Activated CD8-positive, alpha-beta memory T cell treated with anti-CD3 and anti-CD28 coated beads, Interleukin-2, amount 50 U/mL, for 24 hours (primary cell): ENCODE measurements at regions not wholly inside any gene's neighbourhood (a gene's known extent, or its start where the extent isn't known, plus 50 kb on each side); places are given as distances from the start of the nearest gene placed in this dataset.

Source experiments
- DNase-seq: peaks from one replicate; pipeline ENCODE4 v3.0.0-alpha.2; 2020; ENCODE audit errors: extremely low read depth

- no peak for DNase-seq
Observed at GRCh38 chr4:152269448-152270191, 266.3 kb downstream of the FBXW7 start.

GRCh38 chr4:152267811-152268210 is 268.1 kb downstream of the FBXW7 start:
- no peak for DNase-seq

- DNase-seq = no peak
Observed at GRCh38 chr4:152266831-152267480, 268.9 kb downstream of the FBXW7 start.

GRCh38 chr4:152265149-152265621 is 270.7 kb downstream of the FBXW7 start:
- no peak for DNase-seq

DNA sequence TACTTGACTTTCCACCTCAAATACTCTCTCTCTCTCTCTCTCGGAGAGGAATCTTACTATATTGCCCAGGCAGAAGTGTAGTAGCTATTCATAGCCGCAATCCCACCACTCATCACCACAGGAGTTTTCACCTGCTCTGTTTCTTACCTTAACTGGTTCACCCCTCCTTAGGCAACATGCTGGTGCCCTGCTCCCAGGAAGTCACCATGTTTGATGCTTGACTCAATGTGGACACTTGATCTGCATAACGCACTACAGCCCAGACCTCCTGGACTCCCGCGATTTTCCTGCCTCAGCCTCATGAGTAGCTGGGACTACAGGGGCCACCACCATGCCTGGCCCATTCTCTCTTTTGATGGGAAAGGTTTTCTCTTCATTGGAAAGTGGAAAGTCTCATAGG is 271.8 kb downstream of the FBXW7 start:
- DNase-seq = no peak

DNA sequence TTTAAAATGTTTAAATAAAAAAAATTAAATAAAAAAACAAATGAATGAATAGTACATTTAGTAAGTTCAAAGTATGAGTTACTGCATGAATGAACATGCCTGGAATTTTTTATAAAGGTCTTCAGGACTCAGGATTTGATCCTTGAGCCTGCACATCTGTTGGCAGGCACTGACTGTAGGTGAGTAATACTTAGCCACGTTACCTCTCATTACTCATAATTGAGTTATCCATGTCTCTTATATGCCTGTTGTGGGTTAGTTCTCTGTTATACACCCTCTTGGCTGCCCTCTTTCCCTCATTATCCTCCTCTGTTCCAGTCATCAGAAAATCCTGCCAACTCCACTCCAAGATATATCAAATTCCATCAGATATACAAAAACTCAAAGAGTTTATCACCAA is 276.0 kb downstream of the FBXW7 start:
- no peak for DNase-seq

- DNase-seq = no peak
Observed at GRCh38 chr4:152258804-152259708, 276.8 kb downstream of the FBXW7 start.

DNA sequence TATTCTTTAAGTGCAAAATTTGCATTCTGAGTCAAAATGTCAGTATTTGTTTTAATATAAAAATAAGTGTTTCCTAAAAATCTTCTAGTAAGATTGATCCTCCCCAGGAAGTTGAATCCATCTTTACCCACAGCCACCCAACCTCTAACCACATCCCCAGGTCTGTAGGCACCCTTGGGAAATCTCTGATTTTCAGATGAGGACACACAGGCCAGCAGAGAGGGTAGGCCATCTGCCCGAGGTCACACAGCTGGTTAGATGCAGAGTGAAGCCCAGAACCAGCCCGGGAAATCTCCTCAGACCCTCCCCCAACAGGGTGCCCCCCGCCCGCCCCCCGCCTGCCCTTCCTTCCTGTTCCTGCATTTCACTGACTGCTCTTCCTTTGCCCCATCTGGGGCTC is 277.5 kb downstream of the FBXW7 start:
- no peak for DNase-seq

DNA sequence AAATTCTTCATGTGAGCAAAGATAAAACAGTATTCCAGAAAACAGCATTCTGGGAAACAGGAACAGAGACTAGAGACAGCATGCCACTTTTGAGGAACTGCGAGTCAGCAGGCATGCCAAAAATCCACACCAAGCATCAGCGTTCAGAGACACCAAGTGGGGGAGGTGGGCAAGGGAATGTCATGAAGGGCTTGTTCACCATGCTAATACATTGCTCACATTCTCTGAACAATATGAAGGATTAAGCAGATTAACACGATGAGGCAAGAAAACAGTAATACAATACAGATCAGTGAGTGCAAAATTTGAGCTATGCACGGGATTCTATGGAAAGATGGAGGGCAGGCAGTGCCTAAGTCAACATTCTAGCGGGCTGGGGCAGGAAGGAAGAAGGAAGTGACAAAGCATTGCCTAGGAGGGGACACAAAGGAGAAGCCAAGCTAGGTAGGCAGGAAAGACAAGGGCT is 278.3 kb downstream of the FBXW7 start:
- DNase-seq = no peak

DNA sequence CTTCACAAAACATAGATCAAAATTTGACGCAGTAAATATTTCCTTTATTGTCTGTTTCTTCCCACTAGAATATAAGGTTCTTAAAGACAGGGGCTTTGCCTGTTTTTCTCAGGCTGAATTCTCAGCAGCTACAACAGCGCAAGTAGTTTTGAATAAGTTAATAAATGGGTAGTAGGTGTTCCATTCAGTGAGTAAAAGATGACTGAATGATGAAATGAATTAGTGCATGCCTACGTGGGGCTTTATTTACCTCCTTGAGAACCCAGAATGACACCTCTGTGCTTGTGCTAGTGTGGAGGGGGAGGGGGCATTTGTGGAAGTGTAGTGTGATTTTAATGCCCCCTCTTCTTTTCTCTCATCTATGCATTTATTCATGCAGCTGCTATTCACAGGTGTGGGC is 278.9 kb downstream of the FBXW7 start:
- no peak for DNase-seq

- DNase-seq = peak; percentile 7
Observed at GRCh38 chr4:152255437-152255836, 280.5 kb downstream of the FBXW7 start.

GRCh38 chr4:152248347-152248746 is 287.5 kb downstream of the FBXW7 start:
- DNase-seq = no peak

DNA sequence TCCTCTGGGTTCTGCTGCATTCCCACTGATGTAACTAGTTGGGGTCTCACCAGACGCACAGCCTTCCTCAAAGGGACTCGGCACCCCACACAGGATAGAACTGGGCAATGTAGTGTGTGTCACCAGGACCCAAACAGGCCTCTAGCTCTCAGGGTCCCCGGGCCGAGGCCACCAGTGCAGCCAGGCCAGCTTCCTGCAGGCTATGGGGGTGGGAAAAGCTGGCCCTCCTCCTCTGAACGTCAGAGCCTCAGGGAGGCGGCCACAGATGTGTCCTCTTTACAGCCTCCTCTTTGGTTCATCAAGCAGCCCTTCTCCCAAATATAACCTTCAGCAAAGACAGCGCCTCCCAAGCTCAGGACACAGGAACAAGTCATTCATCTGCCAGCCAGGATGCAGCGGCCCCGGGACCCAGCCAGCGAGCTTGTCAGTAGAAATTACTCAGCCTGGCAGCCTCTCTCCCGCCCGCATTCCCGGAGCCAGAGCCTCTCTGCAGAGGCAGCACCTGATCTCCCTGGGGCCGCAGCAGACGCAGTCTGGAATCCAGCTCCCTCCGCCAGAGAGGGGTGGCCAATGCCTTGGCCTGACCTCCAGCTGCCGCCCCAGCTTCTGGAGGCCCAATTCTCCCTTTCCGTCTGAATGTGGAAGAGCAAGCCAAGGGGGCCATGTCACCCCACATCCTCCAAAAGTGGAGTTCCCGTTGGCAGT is 288.5 kb downstream of the FBXW7 start:
- no peak for DNase-seq

DNA sequence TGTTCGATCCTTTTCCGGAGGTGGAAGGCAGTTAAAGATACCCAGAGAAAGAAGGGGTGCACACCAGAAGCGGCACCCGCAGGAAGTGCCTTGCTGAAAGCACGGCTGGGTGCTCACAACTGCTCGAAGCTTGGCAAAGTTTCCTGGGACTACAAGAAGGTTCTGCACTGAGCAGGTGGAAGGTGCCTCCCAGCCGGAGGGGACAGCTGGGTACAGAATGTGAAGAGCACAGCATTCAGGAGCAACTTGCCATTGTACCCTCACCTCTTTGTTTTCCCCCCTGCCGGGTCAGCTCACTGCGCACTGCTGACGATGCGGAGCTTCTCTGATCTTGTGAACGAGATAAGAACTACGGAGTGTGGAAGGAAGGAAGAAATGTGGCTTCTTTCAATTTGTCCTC is 289.2 kb downstream of the FBXW7 start:
- no peak for DNase-seq

DNA sequence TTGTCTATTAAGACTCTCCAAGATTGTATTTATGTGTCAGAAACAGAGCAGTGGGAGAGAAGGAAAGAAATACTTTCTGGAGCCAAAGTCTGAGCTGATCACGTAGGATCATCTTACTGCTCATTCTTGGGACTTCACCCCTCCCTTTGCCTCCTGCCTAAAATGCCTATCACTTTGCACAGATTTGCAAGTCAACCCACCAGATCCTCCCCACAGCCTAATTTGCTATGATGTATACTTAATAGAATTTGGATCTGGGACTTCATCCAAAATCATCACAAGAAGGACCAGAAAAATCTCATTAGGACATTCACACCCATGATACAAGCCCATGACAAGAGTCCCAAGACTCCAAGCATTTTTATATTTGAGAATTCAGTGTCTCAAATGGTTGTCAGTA is 290.2 kb downstream of the FBXW7 start:
- no peak for DNase-seq

DNA sequence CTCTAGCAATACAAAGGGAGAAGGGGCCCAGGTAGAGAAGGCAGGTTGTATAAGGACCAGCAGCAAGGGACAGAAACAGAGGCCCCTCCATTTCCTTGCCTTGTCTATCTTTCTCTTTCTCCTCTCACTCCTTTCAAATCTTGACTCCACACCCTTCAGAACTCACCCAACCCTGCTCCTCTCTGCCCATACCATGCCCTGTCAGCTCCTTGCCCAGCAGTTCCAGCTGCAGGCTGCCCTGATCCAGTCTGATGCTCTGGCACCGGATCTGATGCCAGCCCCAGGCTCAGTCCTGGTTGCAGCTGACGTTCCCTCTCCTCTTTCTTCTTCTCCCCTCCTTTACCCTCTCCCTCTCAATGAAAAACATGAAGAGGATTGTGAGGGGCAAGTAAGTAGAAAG is 291.2 kb downstream of the FBXW7 start:
- no peak for DNase-seq

DNA sequence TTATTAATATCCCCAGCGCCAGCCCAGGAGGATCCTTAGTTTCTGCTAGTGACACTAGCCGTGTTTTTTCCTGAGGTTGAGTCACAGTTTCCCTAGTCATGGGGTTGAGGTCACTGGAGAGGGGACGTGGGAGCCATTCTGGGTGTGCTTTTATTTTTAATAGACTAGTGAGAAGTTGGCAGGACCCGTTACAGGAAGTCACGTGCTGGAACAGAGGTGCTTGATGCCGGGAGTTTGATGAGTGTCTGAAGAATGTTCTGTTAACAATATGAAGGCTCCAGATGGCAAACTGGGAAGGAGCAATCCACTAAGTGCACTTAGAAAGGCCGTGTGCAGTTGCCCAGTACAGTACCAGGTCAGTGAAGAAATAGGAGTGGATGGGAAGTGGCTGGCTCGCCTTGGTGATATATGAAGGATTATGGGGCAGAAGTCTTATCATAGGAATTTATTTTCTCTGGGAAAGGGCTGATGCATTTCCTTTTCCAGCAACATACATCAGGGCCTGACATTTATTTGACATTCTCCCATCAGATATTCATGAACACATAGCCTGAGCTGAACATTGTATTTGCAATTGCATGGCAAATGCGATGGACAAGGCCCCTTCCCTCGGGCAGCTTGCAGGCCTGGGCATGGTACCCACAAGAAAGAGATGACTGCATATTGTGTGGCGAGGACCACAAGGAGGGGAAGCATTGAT is 291.8 kb downstream of the FBXW7 start:
- no peak for DNase-seq

DNA sequence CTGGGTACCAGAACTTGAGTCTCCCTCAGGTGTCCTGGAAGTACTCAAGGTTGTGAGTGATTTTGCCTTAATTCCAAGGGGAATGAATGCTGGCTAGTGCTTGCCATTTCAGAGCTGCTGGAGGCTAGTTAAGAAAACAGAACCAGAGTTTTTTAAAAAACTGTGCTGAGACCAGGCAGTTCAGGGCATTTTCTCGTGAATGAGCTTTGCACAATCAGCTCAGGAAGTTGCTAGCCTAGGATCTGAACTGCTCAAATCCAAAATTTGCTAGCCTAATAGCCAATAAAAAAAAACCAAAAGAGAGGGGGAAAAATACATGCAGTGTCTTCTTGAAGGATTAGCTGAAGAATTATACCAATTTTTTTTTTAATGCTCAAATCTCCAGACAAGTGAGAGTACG is 292.7 kb downstream of the FBXW7 start:
- no peak for DNase-seq

DNA sequence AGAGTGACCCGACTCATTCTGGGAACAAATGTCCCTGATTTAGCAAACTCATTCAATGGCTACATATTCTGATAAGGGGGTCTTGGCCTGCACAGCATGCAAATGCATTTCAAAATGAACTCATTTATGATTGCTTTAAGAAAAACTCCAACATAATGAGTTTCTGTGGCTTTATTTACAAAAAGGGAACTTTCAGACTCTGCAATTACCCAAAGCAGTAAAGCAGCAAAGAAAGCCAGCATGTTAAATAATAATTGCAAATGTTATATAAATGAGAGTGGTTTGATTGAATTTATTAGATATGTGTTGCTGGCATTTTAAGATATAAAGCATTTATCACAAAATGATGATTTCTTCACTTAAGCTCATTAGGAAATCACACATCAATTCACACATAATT is 295.7 kb downstream of the FBXW7 start:
- no peak for DNase-seq

DNA sequence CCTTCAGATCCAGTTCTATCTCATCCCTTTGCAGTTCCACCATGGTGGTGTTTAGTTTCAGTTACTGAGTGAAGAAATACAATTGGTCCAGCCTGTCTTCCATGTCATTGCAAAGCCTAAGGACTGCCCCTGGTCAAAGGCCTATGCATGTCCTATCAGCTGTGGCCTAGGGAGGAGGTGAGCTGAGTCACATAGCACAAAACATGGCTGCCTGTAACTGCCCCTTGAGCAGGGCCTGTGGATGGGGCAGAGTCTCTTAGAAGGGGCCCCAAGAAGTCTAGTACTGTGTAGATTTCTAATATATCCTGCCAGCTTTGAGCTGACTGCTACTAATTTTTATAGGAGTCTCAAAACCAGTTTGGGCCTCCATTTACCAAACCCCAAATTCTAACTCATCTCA is 296.7 kb downstream of the FBXW7 start:
- DNase-seq = no peak

DNA sequence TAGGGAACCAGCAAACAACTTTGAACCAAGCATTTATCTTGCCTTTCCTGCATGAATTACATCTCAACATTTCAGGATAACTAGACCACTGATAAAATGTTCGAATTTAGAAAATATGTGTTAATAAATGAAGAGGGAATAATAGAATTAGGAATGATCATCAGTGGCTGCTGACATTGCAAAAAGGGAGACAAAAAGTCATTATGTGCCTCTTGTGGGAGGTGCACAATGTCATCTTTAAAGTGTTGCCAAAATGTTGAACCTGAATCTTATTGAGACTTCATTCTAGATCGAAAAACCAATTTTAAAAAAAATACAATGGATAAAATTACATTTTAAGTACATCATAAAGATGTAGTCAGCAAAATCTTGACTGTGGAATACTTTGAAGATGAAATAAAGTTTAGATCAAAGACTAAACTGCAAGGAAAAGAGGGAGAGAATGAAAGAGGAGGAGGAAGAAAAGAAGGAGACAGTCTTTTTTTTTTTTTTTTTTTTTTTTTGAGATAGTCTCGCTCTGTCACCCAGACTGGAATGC is 299.3 kb downstream of the FBXW7 start:
- DNase-seq = no peak
